GM19240 (cell line): ENCODE measurements at regions not wholly inside any gene's neighbourhood (a gene's known extent, or its start where the extent isn't known, plus 50 kb on each side); places are given as distances from the start of the nearest gene placed in this dataset.
"Not testable (repeated sequence)": the region's sequence is repeated elsewhere in the genome, so short reads cannot be mapped to it uniquely, and the experiment has no call there.

ENCODE experiments used
- DNase-seq: peaks from one replicate; pipeline ENCODE4 v3.0.0; 2011; ENCODE audit warnings: low spot score; ENCODE audit not compliant: insufficient read length

DNA sequence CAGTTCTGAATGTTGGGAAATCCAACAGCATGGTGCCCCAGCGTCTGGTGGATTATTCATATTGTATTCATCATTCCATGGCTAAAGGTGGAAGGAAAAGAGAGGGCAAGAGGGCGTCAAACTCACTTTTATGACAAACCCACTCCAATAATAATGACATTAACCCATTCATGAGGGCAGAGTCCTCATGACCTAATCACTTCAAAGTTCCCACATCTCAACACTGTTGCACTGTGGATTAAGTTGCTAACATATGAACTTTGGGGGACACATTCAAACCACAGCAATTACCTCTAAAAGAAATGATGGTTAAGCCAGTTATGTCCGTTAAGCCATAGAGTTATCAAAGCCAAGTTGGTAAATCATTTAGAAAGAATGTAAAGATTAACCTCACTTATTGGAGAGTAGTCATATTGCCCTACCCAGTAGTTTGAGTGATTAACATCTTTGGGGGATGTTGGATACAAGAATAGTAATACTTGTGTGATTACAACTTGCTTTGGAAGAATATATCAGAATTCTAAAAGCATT, 212.4 kb upstream of the FLRT2 start:
- no peak for DNase-seq

DNA sequence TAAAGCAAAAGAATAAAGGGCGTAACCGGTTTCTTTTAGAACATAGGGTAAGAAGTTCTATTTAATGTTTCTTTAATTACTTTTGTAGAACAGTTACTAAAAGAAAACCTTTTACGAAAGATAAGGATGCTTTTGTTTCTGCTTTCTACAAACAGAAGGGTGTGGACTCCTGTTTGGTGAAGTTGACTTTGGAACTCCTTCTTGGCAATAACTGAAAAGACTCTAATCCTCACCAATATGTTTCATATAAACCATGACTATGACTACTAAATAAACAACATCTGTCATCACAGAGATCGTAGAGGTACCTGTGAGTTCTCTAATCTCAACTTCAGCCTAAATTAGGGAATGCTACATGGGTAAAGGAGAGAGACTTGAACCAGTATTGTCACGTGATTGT, 210.8 kb upstream of the FLRT2 start:
- no peak for DNase-seq

DNA sequence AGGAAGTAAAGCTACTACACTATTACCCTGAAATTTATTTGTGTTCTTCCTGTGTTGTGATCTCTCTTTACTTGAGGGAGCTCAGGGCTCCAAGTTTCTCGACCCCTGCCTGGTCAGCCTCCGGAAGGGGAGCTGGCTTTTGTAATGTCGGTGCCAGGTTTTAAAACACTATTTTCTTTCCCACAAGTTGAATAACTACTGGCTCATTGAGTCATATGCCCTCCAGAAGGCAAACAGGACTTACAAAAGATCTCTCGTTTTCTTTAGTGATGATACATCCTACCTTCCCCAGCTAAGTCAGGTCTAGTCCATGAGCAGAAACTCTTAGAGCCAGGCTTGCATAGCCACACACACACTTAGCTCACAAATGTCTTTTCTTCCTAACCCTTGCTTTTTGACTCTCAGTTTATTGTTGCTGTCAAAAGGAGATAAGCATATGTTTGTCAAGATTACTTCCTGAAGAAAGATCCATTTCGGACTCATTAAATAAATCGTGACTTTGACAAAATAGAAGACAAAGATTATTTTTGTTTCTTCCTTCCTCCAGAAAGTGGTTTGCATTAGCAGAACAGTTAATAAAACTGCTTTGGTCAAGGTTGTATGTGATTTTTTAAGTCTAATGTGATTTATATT, 209.8 kb upstream of the FLRT2 start:
- DNase-seq: no peak

DNA sequence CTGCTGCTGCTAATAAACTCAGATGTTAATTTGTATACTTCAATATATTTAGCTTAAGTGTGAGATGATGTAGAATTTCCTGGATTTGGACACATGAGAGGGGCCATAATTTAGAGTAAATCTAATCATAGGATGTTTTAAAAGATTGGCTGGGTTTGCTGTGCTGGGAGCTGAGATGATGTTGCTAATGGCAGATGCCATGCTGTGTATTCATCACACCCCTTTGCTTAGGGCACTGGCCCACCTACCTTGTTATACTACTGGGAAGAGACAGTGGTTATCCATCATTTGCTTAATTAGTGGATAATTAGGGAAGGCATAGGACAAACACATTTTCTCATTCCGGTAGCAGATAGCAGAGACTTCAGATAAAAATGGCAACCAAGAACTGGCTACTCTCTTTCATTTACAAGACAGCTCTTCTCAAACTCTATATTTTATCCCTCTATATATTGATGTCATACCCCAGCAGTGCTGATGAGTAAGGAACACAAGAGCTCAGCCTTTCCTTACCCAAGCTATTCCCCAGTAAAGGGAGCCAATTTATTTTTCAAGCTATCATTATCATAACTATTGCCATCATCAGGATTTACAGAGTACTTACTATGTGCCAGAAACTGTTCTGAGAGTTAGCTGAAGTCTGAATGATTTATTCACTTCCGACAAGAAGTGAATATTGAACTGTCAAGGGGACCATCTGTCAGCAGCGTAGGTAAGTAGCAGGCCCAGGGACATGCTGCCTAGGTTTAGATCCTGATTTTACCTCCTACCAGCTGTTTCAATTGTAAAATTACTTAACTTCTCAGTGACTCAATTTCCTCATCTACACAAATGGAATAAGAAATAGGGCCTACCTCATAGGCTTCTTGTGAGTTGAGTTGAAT, 204.6 kb upstream of the FLRT2 start:
- no peak for DNase-seq

DNA sequence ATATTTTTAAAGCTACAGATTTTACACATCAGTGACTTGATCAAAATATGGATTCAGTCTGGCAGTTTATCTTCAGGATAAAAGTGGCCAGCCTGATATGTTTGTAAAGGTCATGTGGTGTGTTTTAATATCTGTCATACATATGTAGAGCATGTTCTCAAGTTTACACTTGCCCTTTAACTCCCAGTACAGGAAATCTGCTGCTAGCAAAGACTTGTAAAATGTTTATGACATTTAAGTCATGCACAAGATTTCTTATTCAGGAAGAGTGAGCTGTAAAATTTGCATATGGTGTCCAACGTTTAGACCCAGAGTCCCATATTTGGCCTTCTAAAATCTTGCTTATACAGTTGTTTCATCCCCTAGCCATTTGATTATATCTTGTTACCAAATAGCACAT, 197.5 kb upstream of the FLRT2 start:
- no peak for DNase-seq

DNA sequence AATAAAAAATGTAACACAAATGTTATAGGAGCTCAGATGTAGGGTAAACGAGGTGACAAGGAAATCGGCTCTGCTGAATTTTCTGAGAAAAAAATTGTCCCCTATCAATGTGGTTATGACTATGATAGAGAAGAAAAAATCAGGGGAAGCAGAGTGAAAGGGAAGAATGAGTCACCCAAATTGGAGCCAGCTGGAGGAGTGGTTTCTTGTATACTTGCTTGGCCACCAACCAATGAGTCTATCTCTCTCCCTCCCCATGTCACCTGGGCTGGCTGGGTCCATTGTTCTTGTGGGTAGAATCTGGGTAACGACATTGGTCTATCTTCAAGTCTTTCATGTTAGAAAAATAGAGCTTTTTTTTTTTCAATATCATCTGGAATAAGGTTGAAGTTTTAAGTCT, 196.6 kb upstream of the FLRT2 start:
- DNase-seq: no peak

DNA sequence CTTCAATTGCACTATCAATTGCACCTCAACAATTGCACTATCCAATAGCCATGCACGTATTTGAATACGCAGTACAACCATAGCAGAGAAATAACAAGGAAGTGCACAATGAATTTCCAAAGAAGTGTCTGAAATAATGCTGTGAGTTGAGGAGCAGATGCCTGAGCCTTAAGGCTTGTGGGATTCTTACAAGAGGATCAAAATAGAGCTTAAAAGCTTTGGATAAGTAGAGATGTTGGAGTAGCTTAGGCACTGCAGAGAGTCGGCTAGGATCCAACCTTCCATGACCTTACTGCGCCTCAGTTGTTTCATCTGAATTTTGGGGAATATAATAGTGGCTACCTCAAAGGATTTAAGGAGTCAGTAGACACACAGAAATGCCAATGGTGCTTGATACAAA, 196.1 kb upstream of the FLRT2 start:
- no peak for DNase-seq

DNA sequence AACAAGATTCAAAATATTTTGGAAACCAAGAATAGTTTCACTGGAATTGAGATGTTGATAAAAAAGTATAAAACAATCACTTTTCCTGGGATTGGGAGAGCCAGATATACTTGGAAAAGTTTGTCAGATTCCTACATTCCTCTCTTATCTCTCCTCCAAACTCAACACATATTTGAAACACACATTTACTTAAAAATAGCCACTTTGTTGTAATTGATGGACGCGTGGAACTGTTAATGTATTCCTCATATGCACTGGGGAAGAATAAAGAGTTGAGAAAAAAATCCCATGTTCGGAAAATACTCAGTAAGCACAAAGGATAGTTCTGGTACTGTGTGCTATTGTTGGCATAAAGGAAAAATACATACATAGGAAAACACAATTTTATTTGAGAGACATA, 195.6 kb upstream of the FLRT2 start:
- no peak for DNase-seq

DNA sequence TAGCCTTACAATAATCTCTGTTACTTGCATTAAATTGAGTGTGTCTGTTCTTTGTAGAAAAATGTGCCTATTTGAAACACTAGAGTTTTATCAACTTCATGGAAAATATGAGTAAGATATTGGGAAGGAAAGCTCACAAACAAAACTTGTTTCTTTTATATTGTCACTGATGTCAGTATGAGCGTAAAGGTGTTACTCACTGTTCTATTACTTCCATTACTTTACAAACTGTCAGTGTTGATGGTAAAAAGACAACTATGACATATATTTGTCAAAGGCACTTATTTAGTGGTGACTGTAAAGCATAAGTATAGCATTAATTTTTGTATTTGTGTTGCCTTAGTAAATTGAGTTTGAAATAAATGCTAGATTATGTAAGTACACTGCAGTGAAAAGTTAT, 193.7 kb upstream of the FLRT2 start:
- no peak for DNase-seq

DNA sequence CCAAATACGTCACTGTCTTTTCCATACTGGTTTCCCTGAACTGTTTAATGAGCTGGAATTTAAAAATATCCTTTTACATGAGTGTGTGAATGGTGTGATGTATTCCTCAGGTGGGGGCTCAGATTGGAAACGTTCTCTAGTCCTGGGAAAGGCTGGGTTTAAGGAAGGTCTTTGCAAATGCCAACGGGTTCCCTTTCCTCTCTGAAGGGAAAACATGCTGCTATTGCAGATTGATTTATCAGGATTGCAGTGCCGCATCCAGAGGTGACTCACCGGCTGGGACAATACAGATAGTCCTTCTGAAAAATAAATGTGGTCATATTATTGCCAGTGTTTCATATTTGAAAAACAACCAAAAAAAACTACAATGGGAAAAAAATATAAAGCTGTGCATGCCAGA, 193.1 kb upstream of the FLRT2 start:
- DNase-seq: no peak

DNA sequence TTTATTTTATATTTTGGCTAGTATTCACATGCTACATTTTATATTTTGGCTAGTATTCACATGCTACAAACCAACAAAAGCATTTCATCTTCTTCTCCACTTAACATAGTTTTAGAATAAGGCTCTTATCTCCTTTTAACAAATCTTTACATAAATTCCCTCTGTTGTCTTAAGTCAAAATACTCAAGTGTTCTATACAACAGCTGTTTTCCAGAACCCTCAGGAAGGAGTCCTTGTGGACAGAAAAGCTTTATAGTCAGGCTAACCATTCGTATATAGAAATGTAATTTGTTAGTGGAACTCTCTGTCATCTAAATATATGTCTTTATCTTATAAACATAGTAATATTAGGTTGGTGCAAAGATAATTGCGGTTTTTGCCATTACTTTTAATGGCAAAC, 191.0 kb upstream of the FLRT2 start:
- no peak for DNase-seq

DNA sequence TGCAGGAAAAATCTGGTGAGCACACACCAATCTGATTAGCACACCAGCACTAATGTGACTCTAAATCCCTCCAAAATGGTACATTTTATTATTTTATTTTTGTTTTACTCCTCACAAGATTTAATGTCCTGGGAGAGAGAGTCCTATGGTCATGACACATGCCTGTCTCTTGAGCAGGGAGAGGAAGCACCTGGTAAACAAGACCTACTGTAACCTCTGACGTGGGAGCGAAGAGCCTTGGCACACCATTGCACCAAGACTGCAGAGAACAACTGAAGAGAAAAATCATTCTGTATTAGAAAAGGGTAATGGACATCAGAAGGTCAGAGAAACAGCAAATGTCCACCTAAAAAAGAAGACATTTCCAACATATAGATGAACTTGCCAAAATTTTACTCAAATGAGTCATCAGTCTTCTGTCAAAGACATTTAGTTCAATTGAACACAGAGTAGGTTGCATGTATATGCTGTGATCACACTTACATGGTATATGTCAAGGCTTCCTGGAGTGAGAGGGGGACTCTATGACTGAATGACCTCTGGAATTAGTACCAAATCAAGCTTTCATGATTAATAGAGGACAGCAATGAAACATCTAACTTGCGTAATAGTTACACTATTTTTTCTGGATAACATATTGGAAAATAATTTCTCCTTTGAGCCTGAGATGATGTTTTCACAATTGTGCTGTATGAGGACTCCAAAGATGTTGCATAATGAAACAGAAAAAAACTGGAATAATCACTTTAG, 186.9 kb upstream of the FLRT2 start:
- DNase-seq: no peak

DNA sequence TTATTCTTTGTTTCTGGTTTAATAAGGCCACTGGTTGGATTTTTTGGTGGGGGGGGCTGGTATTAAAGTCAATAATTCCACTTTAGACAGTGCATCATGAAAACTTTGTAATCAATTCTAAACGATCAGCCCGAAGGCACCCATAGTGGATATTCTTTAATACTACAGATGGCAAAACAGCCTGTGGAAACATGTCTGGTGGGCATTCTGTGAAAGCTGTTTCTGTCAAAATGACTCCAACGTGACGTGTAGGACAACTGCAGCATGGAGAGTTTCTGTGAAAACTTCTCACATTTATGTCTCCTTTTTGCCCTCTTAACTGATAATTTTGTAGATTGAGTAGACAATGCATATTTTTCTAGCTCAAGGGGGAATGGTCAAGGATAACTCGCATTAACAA, 185.8 kb upstream of the FLRT2 start:
- DNase-seq: no peak

DNA sequence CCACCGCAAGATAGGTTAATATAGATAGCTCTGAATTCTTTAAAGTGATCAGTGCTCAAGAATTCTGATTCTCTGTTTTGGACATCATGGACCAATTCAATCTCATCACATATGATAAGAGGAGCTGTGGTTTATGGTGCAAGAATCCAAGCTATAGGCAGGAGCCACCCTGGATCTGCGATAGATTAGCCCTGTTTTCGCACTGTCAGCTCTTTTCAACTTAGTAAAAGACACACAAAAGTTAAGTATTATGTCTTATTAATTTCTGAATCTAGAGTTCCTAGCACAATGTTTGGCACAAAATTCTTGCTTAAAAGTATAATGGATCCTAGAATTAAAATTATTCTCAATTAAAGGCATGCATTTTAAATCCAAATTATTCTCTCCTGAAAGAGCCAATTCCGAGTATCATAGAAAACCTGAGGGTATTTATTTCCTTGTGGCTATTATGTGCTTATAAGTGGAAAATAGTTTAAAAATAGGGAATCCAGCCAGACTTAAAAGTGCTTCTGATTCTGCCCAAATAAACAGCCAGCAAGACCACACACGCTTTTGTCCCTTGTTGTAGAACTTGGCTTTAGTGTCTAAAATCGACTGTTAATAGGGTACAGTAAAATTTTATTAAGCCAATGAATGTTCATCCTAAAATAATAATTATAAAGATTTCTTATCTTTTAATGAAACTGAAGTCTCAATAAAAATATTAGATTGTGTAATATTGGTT, 184.9 kb upstream of the FLRT2 start:
- no peak for DNase-seq

DNA sequence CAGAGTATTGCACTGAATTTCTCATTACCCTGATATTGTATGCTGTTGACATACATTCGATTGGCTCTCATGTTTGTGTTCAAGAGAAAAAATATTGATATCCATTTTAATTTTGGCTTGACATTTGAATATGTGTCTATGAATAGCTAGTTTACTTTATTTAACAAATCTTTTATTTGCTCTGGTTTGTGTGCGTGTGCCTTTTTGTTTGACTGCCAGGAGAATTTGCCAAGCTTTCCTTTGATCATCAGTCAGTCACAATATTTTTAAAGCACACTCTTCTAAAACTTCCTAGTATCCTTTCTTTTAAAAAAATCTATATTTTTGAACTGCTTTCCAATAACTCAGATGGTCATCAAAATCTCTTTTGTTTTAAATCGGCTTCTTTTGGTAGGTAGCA, 179.3 kb upstream of the FLRT2 start:
- no peak for DNase-seq

DNA sequence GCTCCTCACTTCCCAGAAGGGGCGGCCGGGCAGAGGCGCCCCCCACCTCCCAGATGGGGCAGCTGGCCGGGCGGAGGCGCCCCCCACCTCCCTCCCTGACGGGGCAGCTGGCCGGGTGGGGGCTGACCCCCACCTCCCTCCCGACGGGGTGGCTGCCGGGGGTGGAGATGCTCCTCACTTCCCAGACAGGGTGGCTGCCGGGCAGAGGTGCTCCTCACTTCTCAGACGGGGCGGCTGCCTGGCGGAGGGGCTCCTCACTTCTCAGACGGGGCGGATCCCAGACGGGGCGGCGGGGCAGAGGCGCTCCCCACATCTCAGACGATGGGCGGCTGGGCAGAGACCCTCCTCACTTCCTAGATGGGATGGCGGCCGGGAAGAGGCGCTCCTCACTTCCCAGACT, 177.4 kb upstream of the FLRT2 start:
- DNase-seq: not testable (repeated sequence)

DNA sequence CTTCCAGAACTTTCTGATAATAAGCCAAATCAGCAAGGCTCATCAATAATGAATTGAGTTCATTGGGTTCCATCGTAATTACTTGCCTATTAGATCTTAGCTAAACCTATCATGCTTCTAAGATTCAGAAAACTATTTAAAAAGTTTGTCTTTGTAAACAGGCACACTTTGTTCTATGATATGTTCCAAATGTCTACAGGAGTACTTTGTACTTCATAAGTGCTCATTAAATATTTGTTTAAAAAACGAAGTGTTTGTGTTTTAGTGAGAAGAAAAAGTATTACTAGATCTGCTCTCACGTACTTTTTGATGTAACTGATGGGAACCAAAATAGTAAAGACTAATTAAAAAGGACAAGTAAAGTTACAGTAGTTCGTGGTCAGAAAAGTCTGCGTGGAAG, 172.8 kb upstream of the FLRT2 start:
- no peak for DNase-seq

DNA sequence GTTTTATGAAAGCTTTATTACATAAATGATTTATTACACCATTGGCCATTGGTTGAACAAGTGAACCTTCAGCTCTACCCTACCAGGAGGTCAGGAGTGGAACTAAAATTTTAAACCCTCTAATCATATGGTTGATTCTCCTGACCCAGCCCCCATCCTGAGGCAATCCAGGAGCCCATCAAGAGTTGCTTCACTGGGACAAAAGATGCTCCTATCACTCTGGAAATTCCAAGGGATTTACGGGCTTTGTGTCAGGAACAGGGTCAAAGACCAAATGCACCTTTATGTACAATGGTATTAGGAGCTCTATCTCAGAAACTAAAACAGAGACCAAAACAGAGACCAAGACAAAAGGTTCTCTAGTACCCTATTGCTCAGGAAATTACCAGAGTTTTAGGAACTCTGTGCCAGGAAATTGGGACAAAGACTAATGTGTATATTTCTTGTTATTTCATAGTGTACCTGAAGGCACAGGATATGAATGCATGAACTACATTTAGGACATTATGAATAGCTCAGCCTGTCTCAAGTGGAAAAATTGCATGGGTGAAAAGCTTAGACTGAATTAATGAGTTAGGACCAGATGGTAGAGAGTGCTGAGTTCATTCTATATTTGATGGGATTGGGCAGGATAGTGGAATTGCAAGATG, 171.7 kb upstream of the FLRT2 start:
- no peak for DNase-seq

DNA sequence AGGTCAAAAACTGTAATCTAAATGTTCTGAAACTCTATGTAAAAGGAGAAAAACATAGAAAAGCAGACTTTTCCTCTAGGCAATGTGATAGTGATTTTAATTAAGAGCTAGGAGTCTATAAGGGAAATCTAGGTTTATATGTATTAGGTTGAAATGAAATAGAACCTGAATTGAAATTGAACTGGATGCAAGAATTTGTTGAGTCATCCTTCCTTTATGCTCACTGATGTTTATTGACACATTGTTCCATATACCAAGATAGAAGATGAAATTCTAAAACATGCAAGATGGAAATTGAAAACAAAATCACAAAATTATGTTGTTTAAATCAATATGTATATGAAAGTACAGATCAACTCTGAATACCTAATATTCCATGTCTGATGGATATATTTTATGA, 170.4 kb upstream of the FLRT2 start:
- no peak for DNase-seq

DNA sequence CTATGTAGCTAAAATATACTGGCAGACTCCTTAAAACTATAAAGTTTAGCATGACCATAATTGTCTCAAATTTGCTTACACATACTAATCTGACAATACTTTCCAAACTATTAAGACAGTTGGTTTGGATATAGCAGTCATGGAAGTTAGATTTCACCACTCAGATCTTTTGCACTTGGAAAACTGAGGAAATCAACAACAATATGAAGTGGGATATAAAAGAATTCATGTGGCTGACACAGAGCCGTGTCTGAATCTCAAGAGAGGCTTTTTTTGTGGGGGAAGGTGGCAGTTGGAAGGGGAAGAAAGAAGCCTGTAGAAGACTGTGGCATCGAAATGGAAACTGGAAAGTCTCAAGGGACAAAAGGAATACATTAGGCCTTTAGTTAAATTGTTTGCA, 166.6 kb upstream of the FLRT2 start:
- no peak for DNase-seq

DNA sequence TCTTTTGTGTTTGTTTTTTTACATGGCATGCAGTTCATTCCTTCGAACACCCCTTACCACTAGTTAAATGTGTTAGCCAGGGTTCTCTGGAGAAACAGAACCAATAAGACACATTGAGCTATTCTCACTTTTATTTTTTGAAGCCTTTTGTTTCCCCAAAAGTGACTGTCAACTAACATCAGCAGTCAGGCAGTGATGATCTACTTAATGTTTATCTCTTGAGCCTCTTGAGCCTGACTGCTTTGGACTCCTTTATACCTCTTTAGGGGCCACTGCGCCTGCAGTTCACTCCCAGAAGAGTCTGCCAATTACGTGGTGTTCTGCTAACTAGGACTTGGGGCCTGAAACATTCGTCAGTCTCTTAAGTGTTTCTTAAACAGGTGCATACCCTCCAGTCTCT, 163.7 kb upstream of the FLRT2 start:
- no peak for DNase-seq
